ENCODE measurements at regions not wholly inside any gene's neighbourhood (a gene's known extent, or its start where the extent isn't known, plus 50 kb on each side); places are given as distances from the start of the nearest gene placed in this dataset.
"Not testable (repeated sequence)": the region's sequence is repeated elsewhere in the genome, so short reads cannot be mapped to it uniquely, and the experiment has no call there.

DNA sequence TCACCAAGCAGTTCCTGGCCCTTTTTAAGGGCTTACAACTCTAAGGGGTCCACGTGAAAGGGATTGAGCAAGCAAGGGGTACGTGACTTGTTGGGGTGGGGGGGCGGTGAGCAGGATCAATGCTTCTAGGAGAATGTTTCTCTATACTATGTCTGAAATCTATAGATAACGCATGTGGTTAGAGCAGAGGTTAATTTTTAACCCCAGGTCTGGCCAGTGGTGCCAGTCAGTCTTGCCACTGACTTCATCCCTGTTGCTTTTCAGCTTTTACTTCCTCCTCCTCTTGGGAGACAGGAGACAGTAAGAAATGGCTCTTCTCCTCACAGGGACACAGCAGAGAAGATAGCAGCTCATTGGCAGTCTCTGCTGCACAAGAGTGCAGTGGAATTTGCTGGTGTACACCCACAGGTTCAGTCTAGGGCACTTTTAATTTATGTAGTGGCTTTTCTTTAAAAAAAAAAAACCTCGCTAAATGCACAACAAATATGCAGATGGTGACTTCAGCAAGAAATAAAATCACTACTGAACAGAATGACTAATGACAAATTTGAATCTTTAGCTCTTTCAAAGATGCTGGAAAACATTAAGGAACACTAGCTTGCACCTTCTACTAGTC is 190.5 kb downstream of the CCNG2 start:
- no peak overlapping the region for H3K27ac ChIP-seq
- H3K36me3 ChIP-seq, result no peaks in the 10 kb centered on the region
- TF ChIP-seq CTCF (IDR thresholded peaks at IDR 0.05), result no peak
- peaks cover 0 to 4% (median 2%) of the 10 kb centered on the region in 3 donors for H3K9me3 ChIP-seq
- no peaks in the 10 kb centered on the region for H3K4me1 ChIP-seq
- no peak for DNase-seq
- H3K4me3 ChIP-seq, result no peak overlapping the region
- no peaks in the 10 kb centered on the region for H3K27me3 ChIP-seq
- intact Hi-C loops (cut with DNase I; ENCODE audit: low total_unique reads), result no loop called here

- no peak overlapping the region for H3K27ac ChIP-seq
- TF ChIP-seq CTCF (IDR thresholded peaks at IDR 0.05), result no peak
- H3K36me3 ChIP-seq, result no peaks in the 10 kb centered on the region
- H3K27me3 ChIP-seq, result no peaks in the 10 kb centered on the region
- DNase-seq, result no peak
- no peaks in the 10 kb centered on the region for H3K9me3 ChIP-seq
- no peak overlapping the region for H3K4me3 ChIP-seq
- intact Hi-C loops (cut with DNase I; ENCODE audit: low total_unique reads), result no loop called here
- no peaks in the 10 kb centered on the region for H3K4me1 ChIP-seq
Observed at GRCh38 chr4:77348815-77349214, 191.8 kb downstream of the CCNG2 start.

- no peaks in the 10 kb centered on the region for H3K4me1 ChIP-seq
- H3K36me3 ChIP-seq, result no peaks in the 10 kb centered on the region
- no peaks in the 10 kb centered on the region for H3K27me3 ChIP-seq
- DNase-seq, result no peak
- intact Hi-C loops (cut with DNase I; ENCODE audit: low total_unique reads), result no loop called here
- no peaks in the 10 kb centered on the region for H3K9me3 ChIP-seq
- no peak for TF ChIP-seq CTCF (IDR thresholded peaks at IDR 0.05)
- no peak overlapping the region for H3K4me3 ChIP-seq
- H3K27ac ChIP-seq, result no peak overlapping the region
Observed at GRCh38 chr4:77349364-77349763, 192.4 kb downstream of the CCNG2 start.

DNA sequence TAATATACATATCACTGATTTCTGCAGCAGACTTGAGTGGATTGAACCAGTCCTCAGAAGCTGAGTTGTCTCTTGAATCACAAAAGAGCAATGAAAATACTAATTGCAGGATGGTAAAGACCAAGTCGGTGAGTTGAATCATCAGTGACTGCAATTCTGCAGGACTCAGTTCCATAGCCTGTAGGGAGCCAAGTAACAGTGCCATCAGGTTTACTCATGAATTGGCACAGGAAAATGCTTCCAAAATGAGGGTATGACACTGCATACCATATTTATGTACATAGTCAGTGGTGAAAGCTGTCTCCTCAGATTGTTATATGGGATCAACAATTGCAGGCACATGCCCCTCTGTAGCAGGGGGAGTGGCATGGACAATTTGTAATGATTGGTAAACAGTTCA is 192.8 kb downstream of the CCNG2 start:
- H3K4me3 ChIP-seq, result no peak overlapping the region
- H3K4me1 ChIP-seq, result no peaks in the 10 kb centered on the region
- no peak for TF ChIP-seq CTCF (IDR thresholded peaks at IDR 0.05)
- H3K36me3 ChIP-seq, result no peaks in the 10 kb centered on the region
- no peak overlapping the region for H3K27ac ChIP-seq
- no peak for DNase-seq
- intact Hi-C loops (cut with DNase I; ENCODE audit: low total_unique reads), result loop anchor here (10.0 kb wide), 1 partner anchor 105 kb away; no protein-coding TSS in a partner anchor
- no peaks in the 10 kb centered on the region for H3K27me3 ChIP-seq
- no peaks in the 10 kb centered on the region for H3K9me3 ChIP-seq

- no peaks in the 10 kb centered on the region for H3K9me3 ChIP-seq
- intact Hi-C loops (cut with DNase I; ENCODE audit: low total_unique reads), result loop anchor here (10.0 kb wide), 1 partner anchor 107 kb away; no protein-coding TSS in a partner anchor
- DNase-seq, result no peak
- no peaks in the 10 kb centered on the region for H3K36me3 ChIP-seq
- H3K4me3 ChIP-seq, result no peak overlapping the region
- no peak overlapping the region for H3K27ac ChIP-seq
- TF ChIP-seq CTCF (IDR thresholded peaks at IDR 0.05), result no peak
- H3K4me1 ChIP-seq, result no peaks in the 10 kb centered on the region
- H3K27me3 ChIP-seq, result no peaks in the 10 kb centered on the region
Observed at GRCh38 chr4:77352192-77352591, 195.2 kb downstream of the CCNG2 start.

- H3K4me1 ChIP-seq, H3K9me3 ChIP-seq, H3K27ac ChIP-seq, H3K27me3 ChIP-seq, DNase-seq, H3K36me3 ChIP-seq, H3K4me3 ChIP-seq: not testable (repeated sequence)
- intact Hi-C loops (cut with DNase I; ENCODE audit: low total_unique reads), result loop anchor here (10.0 kb wide), 1 partner anchor 109 kb away; no protein-coding TSS in a partner anchor
Observed at GRCh38 chr4:77353724-77354315, 196.8 kb downstream of the CCNG2 start.

Data from tibial artery (tissue), 4 donors.